Inferior parietal cortex (tissue), 1 donor: ENCODE measurements at regions not wholly inside any gene's neighbourhood (a gene's known extent, or its start where the extent isn't known, plus 50 kb on each side); places are given as distances from the start of the nearest gene placed in this dataset.
A peak's percentile ranks its signal among the peaks of the same experiment; 100 is the strongest.

ENCODE experiments used
- DNase-seq: peaks from one replicate; pipeline ENCODE4 v3.0.0-alpha.2; 2016; ENCODE audit errors: extremely low spot score

DNA sequence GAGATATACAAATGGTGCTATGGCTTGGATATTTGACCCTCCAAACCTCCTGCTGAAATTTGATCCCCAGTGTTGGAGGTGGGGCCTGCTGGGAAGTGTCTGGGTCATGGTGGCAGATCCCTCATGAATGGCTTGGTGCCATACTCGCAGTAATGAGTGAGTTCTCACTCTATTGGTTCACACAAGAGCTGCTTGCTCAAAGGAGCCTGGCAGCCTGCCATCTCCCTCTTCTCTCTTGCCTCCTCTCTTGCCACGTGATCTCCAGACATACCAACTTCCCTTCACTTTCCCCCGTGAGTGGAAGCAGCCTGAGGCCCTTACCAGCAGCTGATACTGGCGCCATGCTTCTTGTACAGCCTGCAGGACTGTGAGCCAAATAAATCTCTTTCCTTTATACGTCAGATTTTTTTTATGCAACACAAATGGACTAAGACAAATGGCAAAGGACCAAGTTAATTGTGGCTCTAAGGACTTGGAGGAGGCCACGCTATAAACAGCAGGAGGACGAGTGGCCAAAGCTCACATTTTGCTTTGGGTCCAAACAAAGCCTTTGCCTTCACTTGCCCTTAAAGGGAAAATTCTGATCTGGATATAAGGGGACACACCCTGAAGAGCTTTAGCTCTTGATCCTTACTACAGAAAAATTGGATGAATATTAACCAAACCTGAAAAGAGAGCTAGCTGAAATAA is 214.7 kb downstream of the SS18 start:
- no peak for DNase-seq

DNA sequence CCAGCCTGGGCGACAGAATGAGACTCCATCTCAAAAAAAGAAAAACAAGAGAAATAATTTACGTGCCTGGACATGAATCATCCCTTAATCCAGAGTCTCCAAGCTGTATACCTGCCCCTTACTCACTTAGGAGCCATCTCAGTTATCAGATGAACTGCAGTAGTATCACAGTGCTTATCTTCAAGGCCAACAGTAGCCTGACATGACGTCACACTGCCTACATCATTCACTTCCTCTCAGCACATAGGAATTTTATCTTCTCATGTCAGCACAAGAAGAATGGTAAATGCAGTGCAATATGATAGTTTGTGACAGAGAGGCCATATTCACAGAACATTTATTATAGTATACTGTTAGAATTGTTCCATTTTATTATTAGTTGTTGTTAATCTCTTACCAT is 216.6 kb downstream of the SS18 start:
- no peak for DNase-seq

DNA sequence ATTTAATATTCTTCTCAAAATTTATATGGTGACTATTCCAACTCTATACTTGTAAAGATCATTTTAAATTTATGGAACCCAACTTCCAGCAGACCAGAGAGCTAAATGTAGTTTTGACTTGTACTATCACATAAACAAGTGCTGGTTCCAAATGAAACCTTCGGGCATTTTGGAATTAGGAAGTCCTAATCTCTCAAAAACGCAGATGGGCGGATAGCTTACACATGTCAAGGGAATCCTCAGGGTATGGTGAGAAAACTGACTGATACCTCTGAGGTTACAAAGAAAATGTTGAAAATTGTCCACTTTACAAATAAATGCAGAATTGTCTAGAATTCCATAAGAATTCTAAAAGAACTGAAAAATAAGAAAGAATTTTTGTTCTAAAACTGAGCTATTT is 224.1 kb downstream of the SS18 start:
- DNase-seq = no peak

DNA sequence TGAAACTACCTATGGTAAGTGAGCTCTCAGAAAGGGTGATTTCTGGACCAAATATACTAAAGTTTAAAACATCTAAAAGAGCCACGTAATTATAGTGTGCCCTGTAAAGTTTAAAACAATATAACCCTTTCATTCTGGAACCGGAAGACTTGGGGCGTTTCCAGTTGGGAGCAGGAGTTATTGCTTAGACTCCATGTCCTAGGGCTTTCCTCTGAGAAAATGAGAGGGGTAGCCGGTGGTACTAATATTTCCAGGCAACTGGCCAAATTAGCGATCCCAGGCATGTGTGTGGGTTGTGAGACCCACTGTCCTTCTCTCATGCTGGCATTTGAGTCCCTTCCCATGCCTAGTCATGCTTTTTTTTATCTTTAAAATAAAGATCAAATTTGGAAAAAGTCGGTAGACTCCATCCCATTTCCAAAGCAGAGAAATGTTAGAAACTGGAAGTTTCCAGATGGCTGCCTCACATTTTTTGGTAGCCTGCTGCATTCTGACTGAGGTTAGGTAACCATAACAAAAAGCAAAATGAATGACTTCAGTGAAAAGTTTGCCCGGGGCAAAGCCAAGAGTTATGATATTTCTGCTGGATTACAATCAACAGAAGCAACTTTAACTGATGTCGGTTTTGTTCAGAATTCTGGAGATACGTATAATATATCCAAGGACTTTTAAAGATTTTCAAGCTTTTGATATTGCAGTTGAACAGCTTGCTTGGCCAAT is 227.4 kb downstream of the SS18 start:
- no peak for DNase-seq

DNA sequence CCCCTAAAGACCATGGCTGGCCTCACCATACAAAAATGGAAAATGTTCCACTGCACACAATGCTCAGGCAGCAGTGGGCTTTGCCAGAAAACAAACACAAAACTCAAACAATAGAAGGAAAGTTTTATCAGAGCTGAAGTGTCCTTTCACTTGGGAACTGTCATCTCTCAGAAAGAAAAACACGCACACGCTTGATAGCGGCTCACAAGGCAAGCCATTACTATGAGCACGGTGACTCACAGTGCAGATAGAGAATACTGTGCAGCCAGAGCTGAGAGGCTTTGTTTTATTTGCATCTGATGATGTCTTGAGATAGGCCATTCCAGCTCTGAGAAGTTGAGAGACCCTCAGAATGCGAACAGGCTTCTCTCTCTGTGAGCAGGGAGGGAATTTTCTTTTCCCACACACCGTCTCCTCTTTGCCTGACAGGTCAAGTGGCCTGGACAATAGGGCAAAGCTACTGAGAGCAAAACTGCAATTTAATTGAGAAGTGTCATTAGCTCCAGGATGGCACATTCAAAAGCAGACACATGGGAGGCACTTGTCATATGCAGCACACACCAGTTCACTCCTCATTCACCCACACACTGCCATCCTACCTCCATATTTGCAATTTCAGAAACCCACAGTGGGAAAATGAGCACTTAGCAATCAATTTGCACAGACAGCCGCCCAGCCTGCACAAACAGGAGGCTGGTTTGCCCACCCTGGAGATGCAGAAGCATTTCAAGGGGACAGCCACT is 236.6 kb downstream of the SS18 start:
- no peak for DNase-seq

GRCh38 chr18:25843791-25844190 is 246.6 kb downstream of the SS18 start:
- no peak for DNase-seq

- no peak for DNase-seq
These were observed 247.7 kb downstream of the SS18 start for GRCh38 chr18:25842665-25843064.

- no peak for DNase-seq
These were observed 256.4 kb downstream of the SS18 start for GRCh38 chr18:25834061-25834460.

DNA sequence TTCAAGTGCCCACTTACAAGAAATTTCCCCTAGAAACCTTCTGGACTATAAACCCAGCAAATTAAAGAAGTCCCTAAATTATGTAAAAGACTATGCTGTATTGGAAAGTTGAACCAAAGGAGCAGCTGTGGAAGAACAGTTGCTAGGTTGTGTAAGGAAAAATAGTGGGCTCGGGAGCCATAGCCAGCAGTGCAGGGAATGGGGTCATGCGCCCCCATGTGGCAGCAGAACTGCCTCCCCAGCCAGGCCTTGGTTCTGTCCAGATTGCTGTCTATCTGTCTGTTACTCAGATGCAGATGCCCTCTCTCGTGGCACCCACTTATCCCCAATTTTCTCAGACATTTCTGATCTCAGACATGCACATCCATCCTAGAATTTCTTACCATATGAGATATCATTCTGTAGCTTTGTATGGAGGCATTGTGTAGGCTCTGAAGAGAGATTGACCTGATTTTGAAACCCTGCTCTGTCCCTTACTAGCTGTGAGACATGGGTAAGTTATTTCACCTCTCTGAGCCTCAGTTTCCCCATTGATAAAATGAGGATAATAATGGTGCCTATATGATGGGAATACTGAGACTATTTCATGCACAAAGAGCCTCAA is 258.3 kb downstream of the SS18 start:
- peak; percentile 60 for DNase-seq

DNA sequence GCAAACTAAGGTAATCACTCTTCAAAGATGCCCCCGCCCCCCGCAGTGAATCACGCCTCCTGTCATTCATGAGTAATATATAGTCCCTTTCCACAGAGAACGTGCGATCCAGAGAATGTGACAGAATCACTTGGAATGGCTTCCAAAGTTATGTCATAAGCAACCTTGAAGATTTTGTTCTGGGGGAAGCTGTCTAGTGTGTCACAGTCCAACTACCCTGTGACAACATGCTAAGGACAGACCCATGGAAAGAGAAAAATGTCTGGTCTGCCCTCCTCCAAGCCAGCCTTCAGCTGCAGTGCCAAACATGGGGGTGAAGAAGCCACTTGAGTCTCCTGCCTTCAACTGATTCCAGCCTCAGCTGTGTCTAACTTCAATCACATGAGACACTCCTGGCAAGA is 259.1 kb downstream of the SS18 start:
- no peak for DNase-seq

- DNase-seq = no peak
These were observed 259.6 kb downstream of the SS18 start for GRCh38 chr18:25830787-25831186.

DNA sequence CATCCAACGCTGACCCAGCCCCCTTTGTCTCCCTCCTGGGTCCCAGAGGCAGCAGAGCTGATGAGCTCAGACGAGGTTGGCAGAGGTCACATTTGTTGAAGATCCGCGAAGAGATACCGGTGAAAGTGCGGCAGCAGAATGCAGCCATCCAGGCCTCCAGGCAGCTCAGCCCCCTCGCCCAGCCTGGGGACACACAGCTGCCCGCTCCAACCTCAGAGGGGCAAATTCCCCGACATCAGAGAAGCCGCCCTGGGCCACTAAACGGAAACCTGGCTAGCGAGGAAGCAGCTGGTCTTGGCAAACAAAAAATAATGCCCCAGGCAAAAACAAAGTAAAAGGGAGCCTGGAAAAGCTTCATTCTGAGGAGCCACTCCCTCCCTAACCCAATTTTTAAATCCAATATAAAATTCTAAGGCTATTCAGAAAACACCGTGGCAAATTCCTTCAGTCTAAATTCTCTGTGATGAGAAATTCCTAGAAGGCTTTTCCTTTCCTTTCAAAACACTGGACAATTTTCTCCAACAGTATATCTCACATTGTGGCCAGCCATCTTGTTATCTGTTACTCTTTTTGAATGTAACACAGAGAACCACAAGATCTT is 262.4 kb downstream of the SS18 start:
- DNase-seq = no peak

DNA sequence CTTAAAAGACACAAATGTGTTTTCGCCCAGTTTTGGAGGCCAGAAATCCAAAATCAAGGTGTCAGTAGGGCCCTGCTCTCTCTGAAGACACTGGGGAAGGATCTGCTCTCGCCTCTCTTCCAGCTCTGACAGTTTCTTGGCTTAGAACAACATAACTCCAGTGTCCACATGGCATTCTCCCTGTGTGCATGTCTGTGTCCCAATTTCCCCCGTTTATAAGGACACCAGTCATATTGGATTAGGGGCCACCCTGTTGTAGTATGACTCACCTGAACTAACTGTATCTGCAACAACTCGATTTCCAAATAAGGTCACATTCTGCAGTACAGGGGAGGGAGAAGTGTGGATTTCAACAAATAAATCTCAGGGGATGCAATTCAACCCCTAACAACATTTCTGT is 263.2 kb downstream of the SS18 start:
- no peak for DNase-seq

DNA sequence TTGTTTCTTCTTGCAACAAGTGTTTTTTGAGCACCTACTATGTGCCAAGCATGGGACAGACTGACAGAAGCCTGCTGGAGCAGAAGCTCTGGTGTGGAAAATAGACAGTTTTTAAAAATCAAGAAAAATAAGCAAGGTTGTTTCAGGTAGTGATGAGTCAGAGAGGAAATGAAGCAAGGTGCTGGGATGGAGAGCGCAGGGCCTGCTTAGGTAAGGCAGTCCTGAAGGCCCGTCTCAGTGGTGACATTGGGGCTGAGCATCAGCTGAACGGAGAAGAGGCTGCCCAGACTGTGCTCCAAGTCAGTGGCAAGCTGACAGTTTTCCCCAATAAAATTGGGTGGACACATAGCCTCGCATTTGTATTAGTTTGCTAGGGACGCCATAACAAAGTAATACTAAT is 263.6 kb downstream of the SS18 start:
- DNase-seq = no peak

DNA sequence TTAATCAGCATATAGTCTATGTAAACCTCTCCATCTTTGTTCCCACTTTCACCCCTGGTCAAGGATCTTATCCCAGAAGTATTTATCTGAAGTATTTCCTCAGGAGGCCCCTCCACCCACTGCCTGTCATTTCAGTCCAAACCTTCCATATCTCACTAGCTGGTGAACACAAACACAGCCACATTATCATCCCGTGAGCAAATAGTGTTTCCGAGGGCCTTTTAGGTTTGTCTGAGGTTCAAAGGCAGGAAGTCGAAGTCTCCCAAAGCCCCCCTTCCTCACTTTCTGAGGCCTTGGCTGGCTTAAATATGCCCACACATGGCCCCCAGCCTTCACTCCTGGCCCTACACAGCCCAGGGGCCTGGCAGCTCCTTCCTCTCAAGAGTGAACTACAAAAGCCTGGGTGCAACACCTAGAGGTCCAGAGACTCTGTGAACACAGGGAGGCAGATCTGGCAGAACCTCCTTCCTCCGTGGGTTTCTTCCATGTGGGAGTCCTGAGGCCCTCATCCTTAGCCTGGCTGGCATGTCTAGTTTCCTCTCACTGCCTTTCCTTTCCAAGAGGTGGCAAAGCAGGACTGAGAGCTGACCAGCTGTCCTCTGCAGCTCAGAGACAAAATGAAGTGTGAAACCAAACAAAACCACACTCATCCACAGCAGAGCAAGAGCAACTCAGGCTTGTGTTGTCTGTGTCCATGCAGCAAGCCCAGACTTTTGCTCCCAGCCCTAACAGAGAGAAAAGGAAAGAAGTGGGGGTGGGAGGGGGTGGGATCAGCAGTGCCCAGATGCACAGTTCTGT is 264.2 kb downstream of the SS18 start:
- DNase-seq = no peak

DNA sequence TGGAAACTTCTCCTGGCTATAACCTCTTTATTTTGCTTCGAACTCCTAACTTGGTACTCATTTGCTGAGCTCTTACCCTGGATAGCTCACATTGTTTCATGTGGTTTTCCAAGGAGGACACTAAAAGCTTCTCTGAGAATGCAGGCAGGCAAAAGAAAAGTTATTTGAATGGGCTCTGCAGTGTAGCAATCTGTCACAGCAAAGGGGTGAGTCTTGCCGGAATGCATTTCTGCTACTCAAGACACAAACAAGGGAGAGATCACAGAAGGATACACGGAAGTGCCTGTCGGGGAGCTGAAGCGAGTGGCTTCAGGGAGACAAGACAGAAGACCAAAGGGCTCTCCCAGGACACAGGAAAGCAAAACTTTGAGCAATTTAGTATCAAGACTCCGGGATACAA is 265.4 kb downstream of the SS18 start:
- no peak for DNase-seq

GRCh38 chr18:25819746-25820363 is 270.6 kb downstream of the SS18 start:
- DNase-seq = no peak

- DNase-seq = no peak
These were observed 271.9 kb downstream of the SS18 start for GRCh38 chr18:25818505-25818904.

GRCh38 chr18:25817546-25818237 is 272.7 kb downstream of the SS18 start:
- DNase-seq = no peak

DNA sequence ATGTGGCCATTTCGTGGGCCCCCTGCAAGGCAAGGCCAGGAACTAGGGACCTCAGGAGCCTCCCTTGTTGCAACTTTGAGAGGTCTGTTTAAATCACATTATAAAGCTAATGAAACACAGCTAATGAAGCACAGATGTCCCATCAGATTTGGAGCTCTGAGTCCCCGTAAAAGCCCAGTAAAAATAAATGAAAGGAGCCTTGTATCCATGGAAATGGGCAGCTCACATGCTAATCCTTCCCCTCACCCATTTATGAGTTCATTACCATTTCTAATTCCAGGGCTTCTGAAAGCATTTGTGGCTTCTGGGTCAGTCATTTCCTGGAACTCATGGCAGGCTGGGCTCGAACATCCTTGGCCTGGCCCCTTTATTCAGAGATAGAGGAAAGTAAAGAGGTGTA is 274.8 kb downstream of the SS18 start:
- DNase-seq = no peak
